Stimulated activated memory B cell treated with anti-CD40 and anti-IgM and Interleukin-4, amounts not matched to agents 10 μg/mL and 1 μg/mL and 100 μg/mL, for 72 hours (primary cell): ENCODE measurements at regions not wholly inside any gene's neighbourhood (a gene's known extent, or its start where the extent isn't known, plus 50 kb on each side); places are given as distances from the start of the nearest gene placed in this dataset.

ENCODE experiments used
- ATAC-seq: fragments of 150-1000 bp; cut with Tn5 transposase; 2 replicates; pipeline ENCODE4 v1.10.0; 2021
- H3K27ac Mint-ChIP-seq: one replicate; pipeline ENCODE4 v1.8.0; 2022; ENCODE audit warnings: mild to moderate bottlenecking, mixed read lengths
- H3K27me3 Mint-ChIP-seq: one replicate; pipeline ENCODE4 v1.8.0; 2022; ENCODE audit warnings: mixed read lengths
- H3K36me3 Mint-ChIP-seq: one replicate; pipeline ENCODE4 v1.8.0; 2022; ENCODE audit warnings: mixed read lengths
- H3K4me1 Mint-ChIP-seq: one replicate; pipeline ENCODE4 v1.8.0; 2022; ENCODE audit warnings: mixed read lengths
- H3K4me3 Mint-ChIP-seq: one replicate; pipeline ENCODE4 v1.8.0; 2022; ENCODE audit warnings: mild to moderate bottlenecking, moderate library complexity, mixed read lengths
- H3K9me3 Mint-ChIP-seq: one replicate; pipeline ENCODE4 v1.8.0; 2022; ENCODE audit warnings: mixed read lengths

DNA sequence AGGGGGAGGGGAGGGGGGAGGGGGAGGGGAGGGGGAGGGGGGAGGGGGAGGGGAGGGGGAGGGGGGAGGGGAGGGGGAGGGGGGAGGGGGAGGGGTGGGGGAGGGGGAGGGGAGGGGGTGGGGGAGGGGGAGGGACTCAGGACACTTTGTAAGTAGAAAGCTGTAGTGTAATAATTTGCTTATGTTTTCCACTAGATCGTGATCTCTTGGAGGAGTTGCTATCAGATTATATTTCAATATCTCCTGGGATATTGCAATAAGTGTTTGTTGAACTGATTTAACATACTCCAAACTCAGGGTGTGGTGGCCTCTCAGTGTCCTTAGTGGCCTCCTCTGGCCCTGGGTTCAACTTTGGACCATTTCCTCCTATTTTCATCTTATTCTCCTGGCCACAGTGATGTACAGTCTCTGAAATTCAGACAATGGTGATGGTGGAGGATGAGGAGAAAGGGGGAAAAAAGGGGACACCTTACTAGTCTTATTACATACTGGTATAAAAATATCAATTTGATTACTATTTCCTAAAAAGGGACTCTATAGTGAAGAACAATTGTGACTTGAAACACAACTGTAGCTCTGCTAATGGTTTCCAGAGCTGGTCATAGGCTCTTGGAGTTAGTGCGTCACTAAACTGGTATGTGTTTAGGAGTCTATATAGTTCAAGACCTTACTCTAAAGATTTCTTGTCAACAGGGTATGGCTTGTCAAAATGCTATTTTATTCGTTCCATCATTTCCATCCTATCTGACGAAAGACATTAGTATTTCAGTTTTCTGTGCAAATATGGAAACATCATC is 89.6 kb downstream of the DDX1 start:
- Mint-ChIP-seq H3K27me3 (no peaks in the 10 kb centered on the region), H3K36me3 (no peaks in the 10 kb centered on the region), H3K4me3 (no peak overlapping the region), H3K27ac (no peak overlapping the region), H3K9me3 (peaks cover 4% of the 10 kb centered on the region), H3K4me1 (no peaks in the 10 kb centered on the region)
- ATAC-seq = no peak

DNA sequence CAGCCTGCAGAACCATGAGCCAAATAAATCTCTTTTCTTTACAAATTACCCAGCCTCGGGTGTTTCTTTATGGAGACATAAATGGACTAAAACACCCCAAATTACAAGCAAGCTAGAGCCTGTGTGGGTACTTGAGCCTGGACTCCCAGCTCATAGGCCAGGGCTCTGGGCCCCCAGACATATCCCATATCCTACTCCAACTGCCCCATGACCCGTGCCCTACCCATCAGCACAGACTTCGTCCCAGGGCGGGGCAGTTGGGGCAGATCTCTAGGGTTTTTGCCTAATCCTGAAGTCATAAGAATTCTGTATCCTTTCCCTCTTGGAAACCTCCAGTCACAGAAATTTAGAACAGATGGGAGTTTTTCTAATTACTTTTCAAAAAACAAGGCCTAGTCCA is 90.7 kb downstream of the DDX1 start:
- Mint-ChIP-seq H3K4me3 (no peak overlapping the region), H3K27me3 (no peaks in the 10 kb centered on the region)

DNA sequence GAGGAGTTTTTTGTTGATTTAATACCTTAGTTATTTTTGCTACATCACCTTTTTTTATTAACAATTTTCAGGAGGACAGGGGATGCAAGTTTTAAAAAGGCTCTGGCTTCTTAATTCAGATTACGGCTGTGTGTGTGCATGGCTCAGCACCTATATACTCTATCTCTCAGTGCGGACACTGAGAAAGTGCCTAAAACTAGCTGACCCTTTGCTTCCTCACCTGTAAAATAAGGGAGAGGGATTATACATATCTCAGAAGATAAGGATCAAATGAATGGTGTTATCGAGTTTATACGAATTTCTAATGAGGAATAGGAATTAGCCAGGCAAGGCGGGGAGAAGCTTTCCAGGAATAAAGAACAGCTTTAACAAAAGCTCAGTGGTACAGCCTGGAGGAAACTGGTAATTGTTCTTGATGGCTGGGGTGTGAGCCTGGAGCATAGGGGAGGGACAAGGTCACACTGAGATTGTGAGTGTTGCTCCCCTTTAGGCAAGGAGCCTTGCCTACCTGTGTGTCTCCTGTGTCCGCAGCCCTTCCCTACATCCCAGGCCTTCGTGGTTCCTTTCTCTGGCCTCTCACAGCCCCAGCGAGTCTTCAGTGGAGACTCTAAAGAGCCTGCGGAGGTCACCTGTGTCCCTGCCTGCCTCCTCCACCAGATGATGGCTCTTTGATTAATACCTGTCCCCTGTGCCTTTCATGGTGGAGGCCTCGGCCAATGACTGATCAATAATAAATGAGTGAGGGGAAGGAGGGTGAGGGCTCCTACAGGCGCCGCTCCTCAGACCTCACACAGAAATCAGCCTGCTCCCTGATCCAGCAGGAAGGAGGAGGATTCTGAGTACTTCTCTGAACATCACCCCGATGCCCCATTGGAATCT is 92.7 kb downstream of the DDX1 start:
- Mint-ChIP-seq H3K27me3 (peaks cover 8% of the 10 kb centered on the region), H3K36me3 (no peaks in the 10 kb centered on the region), H3K4me3 (no peak overlapping the region), H3K9me3 (peaks cover 2% of the 10 kb centered on the region), H3K4me1 (no peaks in the 10 kb centered on the region), H3K27ac (no peak overlapping the region)
- ATAC-seq = peak; percentile 9

More for the DNA sequence above, 90.7 kb downstream of the DDX1 start:
- no peaks in the 10 kb centered on the region for H3K36me3 Mint-ChIP-seq
- no peaks in the 10 kb centered on the region for H3K4me1 Mint-ChIP-seq
- ATAC-seq = no peak
- no peak overlapping the region for H3K27ac Mint-ChIP-seq
- H3K9me3 Mint-ChIP-seq = peaks cover 4% of the 10 kb centered on the region

DNA sequence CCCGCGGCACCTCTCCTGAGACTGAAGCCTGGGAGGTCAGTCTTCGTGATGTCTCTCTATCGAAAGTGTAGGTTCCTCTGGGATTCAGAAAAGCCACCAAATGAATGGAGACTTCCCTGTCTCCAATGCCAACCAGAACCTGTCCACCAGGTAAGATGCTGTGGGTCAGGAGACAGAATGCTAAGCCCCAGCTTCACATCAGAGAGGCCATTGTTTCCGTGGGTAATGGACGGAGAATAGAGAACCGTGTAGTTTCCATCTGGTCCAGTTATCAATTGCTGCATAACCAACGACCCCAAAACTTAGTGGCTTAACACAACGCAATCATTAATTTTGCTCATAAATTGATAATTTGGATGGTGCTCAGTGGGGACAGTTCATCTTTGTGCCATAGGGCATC is 93.5 kb downstream of the DDX1 start:
- Mint-ChIP-seq H3K36me3 (no peaks in the 10 kb centered on the region), H3K27ac (no peak overlapping the region), H3K4me1 (no peaks in the 10 kb centered on the region), H3K27me3 (peaks cover 14% of the 10 kb centered on the region), H3K4me3 (no peak overlapping the region), H3K9me3 (no peaks in the 10 kb centered on the region)
- ATAC-seq = no peak

DNA sequence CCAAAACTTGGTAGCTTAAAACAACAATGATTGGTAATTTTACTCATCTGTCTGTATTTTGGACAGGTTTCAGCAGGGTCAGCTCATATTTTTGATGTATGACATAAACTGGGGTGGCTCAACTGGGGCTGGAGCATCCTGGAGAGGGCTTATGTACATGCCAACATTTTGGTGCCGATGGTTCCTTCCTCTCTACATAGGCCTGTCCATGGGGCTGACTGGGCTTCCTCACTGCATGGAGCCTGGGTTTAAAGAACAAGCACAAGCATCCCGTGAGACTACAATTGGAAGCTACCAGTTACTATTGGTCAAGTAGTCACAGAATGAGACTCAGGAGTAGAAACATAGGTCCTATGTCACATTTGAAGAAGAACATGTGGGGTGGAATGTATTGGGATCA is 95.0 kb downstream of the DDX1 start:
- no peaks in the 10 kb centered on the region for H3K36me3 Mint-ChIP-seq

DNA sequence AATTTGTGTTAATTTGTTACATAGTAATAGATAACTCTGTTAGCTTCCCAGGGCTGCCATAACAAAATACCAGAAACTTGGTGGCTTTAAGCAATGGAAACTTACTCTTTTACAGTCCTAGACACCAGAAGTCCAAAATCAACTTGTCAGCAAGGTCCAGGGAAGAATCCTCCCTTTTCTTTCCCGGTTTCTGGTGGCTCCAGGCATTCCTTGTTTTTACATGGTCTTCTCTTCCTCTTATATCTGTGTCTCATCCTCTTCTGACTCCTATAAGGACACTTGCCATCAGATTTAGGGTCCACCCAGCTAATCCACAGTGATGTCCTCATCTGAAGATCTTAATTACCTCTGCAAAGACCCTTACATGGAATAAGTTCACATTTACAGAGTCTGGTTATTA is 95.6 kb downstream of the DDX1 start:
- H3K36me3 Mint-ChIP-seq = no peaks in the 10 kb centered on the region
- no peaks in the 10 kb centered on the region for H3K9me3 Mint-ChIP-seq
- no peaks in the 10 kb centered on the region for H3K4me1 Mint-ChIP-seq
- no peak for ATAC-seq
- H3K27me3 Mint-ChIP-seq = peaks cover 26% of the 10 kb centered on the region
- no peak overlapping the region for H3K27ac Mint-ChIP-seq
- H3K4me3 Mint-ChIP-seq = no peak overlapping the region

More for the DNA sequence above, 95.0 kb downstream of the DDX1 start:
- no peak overlapping the region for H3K4me3 Mint-ChIP-seq
- peaks cover 23% of the 10 kb centered on the region for H3K27me3 Mint-ChIP-seq
- H3K4me1 Mint-ChIP-seq = no peaks in the 10 kb centered on the region
- H3K27ac Mint-ChIP-seq = no peak overlapping the region
- H3K9me3 Mint-ChIP-seq = no peaks in the 10 kb centered on the region
- ATAC-seq = no peak

DNA sequence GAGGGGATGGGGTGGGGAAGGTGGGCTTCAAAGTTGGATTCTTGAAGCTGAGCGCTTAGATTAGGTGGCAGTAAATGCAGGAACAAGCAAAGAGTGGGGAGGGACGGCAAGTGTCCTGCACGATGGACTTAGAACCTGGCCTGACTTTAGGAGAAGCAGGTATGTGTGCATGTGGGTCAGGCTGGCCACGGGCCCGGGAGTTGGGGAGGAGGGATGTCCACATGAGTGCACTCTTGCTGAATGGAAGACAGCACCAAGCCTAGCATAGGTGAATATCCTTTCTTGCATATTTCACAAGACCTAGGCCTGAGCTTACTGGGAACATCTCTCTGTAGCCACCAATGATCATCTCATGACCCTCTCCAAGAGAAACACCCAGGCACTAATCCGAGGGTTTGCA is 96.1 kb downstream of the DDX1 start:
- H3K4me3 Mint-ChIP-seq = no peak overlapping the region
- no peak for ATAC-seq
- H3K36me3 Mint-ChIP-seq = no peaks in the 10 kb centered on the region
- no peaks in the 10 kb centered on the region for H3K9me3 Mint-ChIP-seq
- H3K4me1 Mint-ChIP-seq = no peaks in the 10 kb centered on the region
- no peak overlapping the region for H3K27ac Mint-ChIP-seq
- H3K27me3 Mint-ChIP-seq = peaks cover 26% of the 10 kb centered on the region

DNA sequence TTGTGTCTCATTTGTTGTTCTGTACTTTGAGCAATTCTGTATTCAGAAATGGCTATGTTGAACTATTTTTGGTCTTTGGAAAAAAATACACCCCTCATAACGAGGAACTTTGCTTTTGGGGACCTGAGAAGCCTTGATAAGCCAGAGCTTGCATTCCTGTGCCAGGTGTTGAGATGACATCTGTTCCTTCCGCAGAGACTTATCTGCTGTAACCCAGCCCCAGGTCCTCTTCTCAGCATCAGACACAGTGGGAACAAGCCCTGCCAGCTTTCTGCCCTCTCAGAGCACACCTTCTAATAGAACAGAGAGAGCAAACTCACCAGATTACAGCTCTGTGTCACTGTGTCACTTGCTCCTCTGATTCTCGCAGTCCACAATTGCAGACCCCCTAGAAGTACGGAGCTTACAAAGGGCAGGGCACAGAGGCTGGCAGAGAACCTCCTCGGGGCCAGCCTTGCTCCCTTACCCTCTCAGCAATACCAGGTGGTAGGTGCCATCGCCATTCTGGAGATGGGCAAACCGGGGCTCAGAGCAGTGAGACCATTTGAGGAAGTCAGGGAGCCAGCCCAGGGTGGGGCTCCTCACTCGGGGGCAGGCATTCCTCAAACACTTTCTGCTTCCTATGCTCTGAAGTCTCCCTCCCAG is 97.4 kb downstream of the DDX1 start:
- no peak for ATAC-seq
- Mint-ChIP-seq H3K27ac (no peak overlapping the region), H3K4me3 (no peak overlapping the region), H3K4me1 (no peaks in the 10 kb centered on the region), H3K36me3 (no peaks in the 10 kb centered on the region), H3K27me3 (peaks cover 26% of the 10 kb centered on the region), H3K9me3 (no peaks in the 10 kb centered on the region)

DNA sequence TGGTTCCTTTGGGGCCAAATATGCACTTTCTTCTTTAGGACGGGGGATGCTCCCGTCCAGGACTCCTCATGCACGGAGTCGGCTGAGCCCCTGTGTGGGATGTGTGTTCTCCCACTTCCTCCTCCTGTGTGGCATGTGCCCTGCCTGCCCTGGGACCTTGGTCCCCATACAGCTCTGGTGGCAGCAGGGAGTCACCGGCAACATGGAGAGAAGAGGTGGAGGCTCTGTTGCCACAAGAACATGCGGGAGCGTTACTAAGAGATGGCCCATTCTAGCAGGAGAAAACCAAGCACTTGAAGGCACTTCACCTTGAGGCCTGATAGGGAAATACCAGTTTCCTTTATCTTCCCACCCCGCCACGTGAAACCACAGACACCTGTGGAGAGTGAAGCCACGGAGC is 98.0 kb downstream of the DDX1 start:
- no peaks in the 10 kb centered on the region for H3K36me3 Mint-ChIP-seq
- H3K4me1 Mint-ChIP-seq = no peaks in the 10 kb centered on the region
- H3K9me3 Mint-ChIP-seq = no peaks in the 10 kb centered on the region
- H3K27ac Mint-ChIP-seq = no peak overlapping the region
- H3K4me3 Mint-ChIP-seq = no peak overlapping the region
- H3K27me3 Mint-ChIP-seq = peaks cover 26% of the 10 kb centered on the region
- no peak for ATAC-seq

DNA sequence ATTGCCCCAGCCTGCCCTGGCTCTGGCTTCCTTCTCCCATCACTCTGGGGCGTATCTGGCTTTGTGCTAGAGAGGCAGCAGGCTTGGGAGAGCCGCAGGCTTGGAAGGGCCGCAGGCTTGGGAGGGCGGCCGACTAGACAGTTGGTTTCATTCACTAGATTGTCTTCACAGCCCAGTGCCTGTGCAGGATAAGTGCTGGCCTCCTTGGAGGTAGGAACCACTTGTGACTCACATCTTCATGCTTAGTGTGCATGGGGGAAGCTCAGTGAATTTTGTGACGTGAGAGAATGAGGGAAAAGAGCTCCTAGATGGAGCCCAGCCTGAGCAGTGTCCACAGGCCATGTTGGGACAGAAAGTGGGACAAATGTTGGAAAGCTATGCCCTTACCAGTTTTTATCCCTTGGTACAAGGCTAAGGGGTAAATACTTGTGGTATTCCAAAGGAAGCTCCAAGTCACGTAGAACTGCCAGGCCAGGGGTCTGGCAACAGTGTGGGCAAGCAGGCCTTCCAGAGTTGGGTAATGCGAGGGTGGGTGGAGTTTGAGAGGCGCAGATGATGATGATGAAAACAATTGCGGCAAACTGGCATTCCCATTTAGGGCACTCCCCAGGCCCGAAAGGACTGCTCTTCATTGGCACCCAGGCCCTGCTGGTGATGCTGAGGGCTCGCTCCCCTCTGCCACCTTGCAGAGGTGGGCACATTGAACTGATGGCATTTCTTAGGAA is 100.1 kb downstream of the DDX1 start:
- Mint-ChIP-seq H3K4me3 (no peak overlapping the region), H3K27me3 (peaks cover 26% of the 10 kb centered on the region), H3K27ac (no peak overlapping the region), H3K4me1 (no peaks in the 10 kb centered on the region), H3K9me3 (no peaks in the 10 kb centered on the region), H3K36me3 (no peaks in the 10 kb centered on the region)
- ATAC-seq = no peak

DNA sequence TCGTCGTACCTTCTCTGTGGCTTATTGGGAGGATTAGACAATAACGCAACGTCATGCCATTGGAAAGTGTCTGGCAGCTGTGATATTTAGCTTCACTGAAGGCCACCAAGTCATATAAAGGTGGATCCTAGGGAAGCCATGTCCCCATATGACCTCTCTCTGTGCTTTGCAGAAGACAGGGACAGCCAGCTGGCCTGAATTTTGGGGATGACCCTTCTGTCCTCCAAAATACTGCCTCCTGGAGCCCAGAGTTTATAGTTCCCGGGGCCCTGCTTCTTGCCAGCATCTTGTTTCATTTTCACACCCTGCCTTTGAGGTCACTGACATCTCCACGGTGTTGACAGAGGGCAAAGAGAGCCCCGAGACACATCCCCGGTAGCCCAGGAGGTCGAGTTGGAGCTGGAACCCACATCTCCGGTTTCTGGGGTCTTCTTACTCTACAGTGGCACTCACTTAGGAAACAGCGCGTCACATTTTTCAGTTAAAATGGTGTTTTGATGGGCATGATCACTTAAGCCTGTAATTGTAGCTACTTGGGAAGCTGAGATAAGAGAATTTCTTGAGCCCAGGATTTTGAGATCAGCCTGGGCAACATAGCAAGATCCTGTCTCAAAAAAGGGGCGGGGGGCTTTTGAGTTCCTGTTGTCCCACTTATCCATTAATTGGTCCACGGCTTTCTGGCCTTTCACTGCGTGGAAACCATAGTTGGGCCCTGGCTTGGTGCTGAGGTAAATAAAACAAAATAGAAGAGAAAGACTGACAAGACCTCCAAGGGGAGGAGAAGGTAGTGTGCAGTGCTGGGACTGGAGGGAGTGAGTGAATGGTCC is 101.1 kb downstream of the DDX1 start:
- no peak overlapping the region for H3K4me3 Mint-ChIP-seq
- no peak for ATAC-seq
- H3K4me1 Mint-ChIP-seq = no peaks in the 10 kb centered on the region
- H3K27me3 Mint-ChIP-seq = peaks cover 26% of the 10 kb centered on the region
- H3K36me3 Mint-ChIP-seq = no peaks in the 10 kb centered on the region
- H3K27ac Mint-ChIP-seq = no peak overlapping the region
- H3K9me3 Mint-ChIP-seq = no peaks in the 10 kb centered on the region

DNA sequence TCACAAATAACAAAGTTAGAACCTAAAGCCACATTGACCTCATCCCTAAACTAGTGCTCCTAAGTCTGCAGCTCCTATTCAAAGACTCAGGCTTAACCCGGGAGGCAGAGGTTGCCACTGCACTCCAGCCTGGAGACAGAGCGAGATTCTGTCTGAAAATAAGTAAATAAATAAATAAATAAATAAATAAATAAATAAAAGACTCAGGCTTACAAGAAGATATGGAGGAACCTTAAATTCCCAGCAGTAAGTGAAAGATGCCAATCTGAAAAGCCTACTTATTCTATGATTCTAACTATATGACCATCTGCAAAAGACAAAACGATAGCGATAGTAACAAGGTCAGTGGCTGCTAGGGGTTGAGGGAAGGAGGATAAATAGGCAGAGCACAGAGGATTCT is 101.7 kb downstream of the DDX1 start:
- Mint-ChIP-seq H3K9me3 (no peaks in the 10 kb centered on the region), H3K4me1 (no peaks in the 10 kb centered on the region), H3K27ac (no peak overlapping the region), H3K4me3 (no peak overlapping the region), H3K27me3 (peaks cover 26% of the 10 kb centered on the region), H3K36me3 (no peaks in the 10 kb centered on the region)
- ATAC-seq = no peak

DNA sequence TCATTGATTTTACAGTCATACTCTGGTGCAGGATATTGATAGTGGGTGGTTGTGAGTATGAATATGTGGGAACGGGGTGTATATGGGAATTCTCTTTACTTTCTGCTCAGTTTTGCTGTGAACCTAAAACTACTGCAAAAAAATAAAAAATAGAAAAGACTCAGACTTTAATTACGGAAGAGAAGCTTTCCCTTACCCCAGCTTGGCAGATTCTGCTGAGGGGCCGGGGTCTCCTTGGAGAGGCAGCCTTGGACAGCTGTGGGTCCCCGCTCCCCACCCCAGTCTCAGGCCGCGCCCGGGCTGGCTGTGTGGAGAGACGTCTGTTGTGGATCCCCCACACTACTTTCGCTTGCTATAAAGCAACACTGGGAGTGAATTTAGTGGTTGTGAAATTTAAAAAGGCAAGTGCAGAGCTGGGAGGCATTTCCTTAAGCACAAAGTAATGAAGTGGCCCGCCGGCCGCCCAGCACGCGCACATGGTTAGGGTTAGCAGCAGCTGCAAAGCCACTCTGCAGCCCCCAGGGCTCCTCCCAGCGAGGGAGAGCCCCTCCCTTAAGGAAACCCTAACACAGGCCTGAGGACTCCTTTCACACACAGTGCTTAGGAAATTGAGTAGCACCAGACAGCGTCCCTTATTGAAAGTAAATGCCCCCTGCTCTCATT is 102.4 kb downstream of the DDX1 start:
- H3K4me3 Mint-ChIP-seq = no peak overlapping the region
- peaks cover 22% of the 10 kb centered on the region for H3K27me3 Mint-ChIP-seq
- ATAC-seq = no peak
- no peaks in the 10 kb centered on the region for H3K36me3 Mint-ChIP-seq
- H3K27ac Mint-ChIP-seq = no peak overlapping the region
- no peaks in the 10 kb centered on the region for H3K9me3 Mint-ChIP-seq
- H3K4me1 Mint-ChIP-seq = no peaks in the 10 kb centered on the region

DNA sequence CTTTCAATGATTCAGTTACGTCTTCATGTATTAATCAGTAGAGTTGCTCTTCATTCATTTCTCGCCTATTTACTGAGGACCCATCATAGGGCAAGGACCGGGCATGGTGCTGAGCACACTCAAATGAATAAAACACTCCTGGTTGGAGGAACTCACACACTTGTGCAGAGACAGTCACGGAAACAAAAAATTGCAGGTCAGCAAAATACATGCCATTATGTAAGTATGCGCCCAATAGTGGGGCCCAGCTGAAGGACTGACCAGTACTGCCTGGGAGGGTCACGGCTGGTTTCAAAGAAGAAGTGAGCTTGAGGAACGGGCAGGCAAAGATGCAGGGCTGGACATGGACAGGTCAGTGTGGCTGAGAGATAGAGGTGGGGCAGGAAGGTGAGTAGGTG is 102.9 kb downstream of the DDX1 start:
- no peak for ATAC-seq
- H3K36me3 Mint-ChIP-seq = no peaks in the 10 kb centered on the region
- H3K4me1 Mint-ChIP-seq = no peaks in the 10 kb centered on the region
- no peak overlapping the region for H3K27ac Mint-ChIP-seq
- peaks cover 2% of the 10 kb centered on the region for H3K9me3 Mint-ChIP-seq
- H3K27me3 Mint-ChIP-seq = peaks cover 17% of the 10 kb centered on the region
- no peak overlapping the region for H3K4me3 Mint-ChIP-seq
